NB4 (cell line): ENCODE measurements at regions not wholly inside any gene's neighbourhood (a gene's known extent, or its start where the extent isn't known, plus 50 kb on each side); places are given as distances from the start of the nearest gene placed in this dataset.

Experiments
- POLR2A ChIP-seq: IDR thresholded peaks from 2 replicates; pipeline ENCODE4 v1.6.1; 2011; ENCODE audit warnings: mild to moderate bottlenecking; ENCODE audit not compliant: insufficient read length; ENCODE audit errors: extremely low read depth
- TF ChIP-seq, protein P1 (sequence below): IDR thresholded peaks from one replicate; pipeline ENCODE4 v1.5.1; 2012; ENCODE audit warnings: low read depth, low read length
- TF ChIP-seq, protein P2 (sequence below): IDR thresholded peaks from 2 replicates; pipeline ENCODE4 v1.6.1; 2011; ENCODE audit warnings: low read depth, low read length

DNA sequence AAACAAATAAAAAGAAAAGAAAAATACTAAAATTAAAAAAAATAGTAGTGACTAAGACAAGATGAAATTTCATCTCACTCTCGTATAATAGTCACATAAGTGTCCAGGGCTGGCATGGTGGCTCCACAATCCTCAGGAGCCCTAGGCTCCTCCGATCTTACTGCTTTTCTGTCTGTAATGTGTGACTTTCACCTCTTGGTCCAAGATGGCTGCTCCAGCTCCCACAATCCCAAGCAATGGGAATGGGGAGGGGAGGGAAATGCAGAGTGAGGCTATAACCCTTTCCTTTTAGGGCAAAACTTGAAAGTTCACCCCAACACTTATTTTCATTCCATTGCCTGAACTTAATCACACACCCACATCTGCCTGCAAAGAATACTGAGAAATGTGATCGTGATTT lies 90.4 kb downstream of the MOGAT1 start:
- TF ChIP-seq, protein P1, sequence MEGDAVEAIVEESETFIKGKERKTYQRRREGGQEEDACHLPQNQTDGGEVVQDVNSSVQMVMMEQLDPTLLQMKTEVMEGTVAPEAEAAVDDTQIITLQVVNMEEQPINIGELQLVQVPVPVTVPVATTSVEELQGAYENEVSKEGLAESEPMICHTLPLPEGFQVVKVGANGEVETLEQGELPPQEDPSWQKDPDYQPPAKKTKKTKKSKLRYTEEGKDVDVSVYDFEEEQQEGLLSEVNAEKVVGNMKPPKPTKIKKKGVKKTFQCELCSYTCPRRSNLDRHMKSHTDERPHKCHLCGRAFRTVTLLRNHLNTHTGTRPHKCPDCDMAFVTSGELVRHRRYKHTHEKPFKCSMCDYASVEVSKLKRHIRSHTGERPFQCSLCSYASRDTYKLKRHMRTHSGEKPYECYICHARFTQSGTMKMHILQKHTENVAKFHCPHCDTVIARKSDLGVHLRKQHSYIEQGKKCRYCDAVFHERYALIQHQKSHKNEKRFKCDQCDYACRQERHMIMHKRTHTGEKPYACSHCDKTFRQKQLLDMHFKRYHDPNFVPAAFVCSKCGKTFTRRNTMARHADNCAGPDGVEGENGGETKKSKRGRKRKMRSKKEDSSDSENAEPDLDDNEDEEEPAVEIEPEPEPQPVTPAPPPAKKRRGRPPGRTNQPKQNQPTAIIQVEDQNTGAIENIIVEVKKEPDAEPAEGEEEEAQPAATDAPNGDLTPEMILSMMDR: no peak
- no peak for TF ChIP-seq POLR2A
- TF ChIP-seq, protein P2, sequence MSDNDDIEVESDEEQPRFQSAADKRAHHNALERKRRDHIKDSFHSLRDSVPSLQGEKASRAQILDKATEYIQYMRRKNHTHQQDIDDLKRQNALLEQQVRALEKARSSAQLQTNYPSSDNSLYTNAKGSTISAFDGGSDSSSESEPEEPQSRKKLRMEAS: no peak
